OCI-LY3 (cell line): ENCODE measurements at regions not wholly inside any gene's neighbourhood (a gene's known extent, or its start where the extent isn't known, plus 50 kb on each side); places are given as distances from the start of the nearest gene placed in this dataset.
"Not testable (repeated sequence)": the region's sequence is repeated elsewhere in the genome, so short reads cannot be mapped to it uniquely, and the experiment has no call there.

Experiments used
- EZH2phosphoT487 ChIP-seq: fragments of 200-600 bp; shearing (Covaris generic); IDR thresholded peaks from 2 replicates; pipeline ENCODE4 v1.6.1; 2018; ENCODE audit warnings: antibody characterized with exemption, mixed run types, low read depth
- TF ChIP-seq, protein P1 (sequence below): fragments of 200-600, 300-600 bp; sonication (generic); IDR thresholded peaks from 2 replicates; pipeline ENCODE4 v1.5.1; 2014; ENCODE audit warnings: antibody characterized with exemption, low read length, low read depth

DNA sequence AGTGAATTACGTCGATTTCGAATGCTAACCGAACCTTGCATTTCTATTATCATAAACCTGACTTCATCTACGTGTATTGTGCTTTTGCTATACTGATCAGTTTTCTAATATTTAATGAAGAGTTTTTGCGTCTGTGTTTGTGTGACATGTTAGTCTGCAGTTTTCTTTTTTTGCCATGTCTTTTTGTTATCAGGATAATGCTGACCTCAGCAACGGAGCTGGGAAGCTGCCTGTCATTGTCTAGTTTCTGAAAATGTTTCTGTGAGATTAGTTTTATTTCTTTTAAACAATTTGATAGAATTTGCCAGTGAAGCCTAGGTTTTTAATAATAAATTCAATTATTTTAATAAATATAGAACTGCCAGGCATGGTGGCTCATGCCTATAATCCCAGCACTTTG is 139.3 kb downstream of the LAT start:
- TF ChIP-seq, protein P1, sequence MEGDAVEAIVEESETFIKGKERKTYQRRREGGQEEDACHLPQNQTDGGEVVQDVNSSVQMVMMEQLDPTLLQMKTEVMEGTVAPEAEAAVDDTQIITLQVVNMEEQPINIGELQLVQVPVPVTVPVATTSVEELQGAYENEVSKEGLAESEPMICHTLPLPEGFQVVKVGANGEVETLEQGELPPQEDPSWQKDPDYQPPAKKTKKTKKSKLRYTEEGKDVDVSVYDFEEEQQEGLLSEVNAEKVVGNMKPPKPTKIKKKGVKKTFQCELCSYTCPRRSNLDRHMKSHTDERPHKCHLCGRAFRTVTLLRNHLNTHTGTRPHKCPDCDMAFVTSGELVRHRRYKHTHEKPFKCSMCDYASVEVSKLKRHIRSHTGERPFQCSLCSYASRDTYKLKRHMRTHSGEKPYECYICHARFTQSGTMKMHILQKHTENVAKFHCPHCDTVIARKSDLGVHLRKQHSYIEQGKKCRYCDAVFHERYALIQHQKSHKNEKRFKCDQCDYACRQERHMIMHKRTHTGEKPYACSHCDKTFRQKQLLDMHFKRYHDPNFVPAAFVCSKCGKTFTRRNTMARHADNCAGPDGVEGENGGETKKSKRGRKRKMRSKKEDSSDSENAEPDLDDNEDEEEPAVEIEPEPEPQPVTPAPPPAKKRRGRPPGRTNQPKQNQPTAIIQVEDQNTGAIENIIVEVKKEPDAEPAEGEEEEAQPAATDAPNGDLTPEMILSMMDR = not testable (repeated sequence)
- TF ChIP-seq EZH2phosphoT487 = not testable (repeated sequence)
